ENCODE measurements at regions not wholly inside any gene's neighbourhood (a gene's known extent, or its start where the extent isn't known, plus 50 kb on each side); places are given as distances from the start of the nearest gene placed in this dataset.
A peak's percentile ranks its signal among the peaks of the same experiment; 100 is the strongest.

DNA sequence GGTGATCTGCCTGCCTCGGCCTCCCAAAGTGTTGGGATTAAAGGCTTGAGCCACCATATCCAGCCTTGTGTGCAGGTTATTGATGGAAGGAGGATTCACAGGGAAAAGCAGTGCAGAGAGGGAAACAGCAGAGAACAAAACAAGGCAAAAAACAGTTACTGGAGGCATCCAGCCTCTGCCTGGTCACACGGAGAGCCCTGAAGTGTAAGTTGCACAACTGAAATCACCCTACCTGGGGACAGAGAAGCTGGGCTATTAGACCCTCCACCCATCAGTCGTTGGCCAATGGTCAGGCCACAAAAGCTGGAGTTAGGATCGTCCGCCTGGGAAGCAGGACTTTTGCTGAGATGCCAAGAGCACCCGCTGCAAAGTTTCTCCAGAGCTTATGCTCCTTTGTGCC is 57.9 kb upstream of the BCO1 start:
- peak overlapping the region; percentile 94 for H3K4me2 ChIP-seq (ENCODE audit: insufficient read depth, insufficient read length, low read length)

More for the DNA sequence above, 57.9 kb upstream of the BCO1 start:
- whole genome bisulfite sequencing (ENCODE audit: extremely low coverage, insufficient read length, low lambda C conversion rate): no CpG with 5 or more reads among the region's 6 CpGs
- Histone ChIP-seq H4K20me1 (ENCODE audit: control insufficient read depth, insufficient read depth, insufficient read length) (no peaks in the 10 kb centered on the region), H4K91ac (ENCODE audit: insufficient read length, low read depth, low read length) (no peak overlapping the region), H3K9me3 (ENCODE audit: control insufficient read depth, low read depth, low read length) (no peaks in the 10 kb centered on the region), H3K79me2 (ENCODE audit: insufficient read depth, low read length) (no peaks in the 10 kb centered on the region), H3K79me1 (ENCODE audit: insufficient read depth, low read depth, low read length, poor library complexity, severe bottlenecking) (no peaks in the 10 kb centered on the region), H3K23ac (ENCODE audit: insufficient read length, low read depth, low read length) (no peak overlapping the region), H2BK15ac (ENCODE audit: low read depth, low read length) (peak overlapping the region; percentile 70; the same call in 1 of the 2 replicates), H2BK5ac (ENCODE audit: insufficient read length, low read length) (peak overlapping the region; percentile 41), H2BK12ac (ENCODE audit: insufficient read length, low read depth, low read length) (peak overlapping the region; percentile 98), H3K18ac (ENCODE audit: insufficient read length, low read depth, low read length) (peak overlapping the region; percentile 96), H4K5ac (ENCODE audit: insufficient read length, low read depth, low read length) (no peak overlapping the region), H3K4me1 (ENCODE audit: insufficient read depth, low read length) (peaks cover 5% of the 10 kb centered on the region; the same call in 1 of the 2 replicates), H3K23me2 (ENCODE audit: insufficient read length, low read depth, low read length, poor library complexity, severe bottlenecking) (peaks cover 6% of the 10 kb centered on the region), H3K14ac (ENCODE audit: insufficient read depth, low read length) (peak overlapping the region; percentile 92), H2AK5ac (ENCODE audit: insufficient read length, low read length) (no peak overlapping the region), H3K27me3 (ENCODE audit: insufficient read depth, low read length) (no peaks in the 10 kb centered on the region), H2BK120ac (ENCODE audit: low read depth, low read length, poor library complexity, severe bottlenecking) (no peak overlapping the region), H3T11ph (ENCODE audit: low read length) (no peak overlapping the region), H2BK20ac (ENCODE audit: low read depth, low read length, poor library complexity, severe bottlenecking) (no peak overlapping the region), H3K27ac (ENCODE audit: insufficient read length, low read depth, low read length) (peak overlapping the region; percentile 81), H3K56ac (ENCODE audit: insufficient read length, low read depth, low read length) (no peak overlapping the region), H3K9ac (ENCODE audit: extremely low read depth, insufficient read length, low read length) (peak overlapping the region; percentile 52), H3K4ac (ENCODE audit: low read depth, low read length) (no peak overlapping the region), H2AFZ (ENCODE audit: low read length) (no peak overlapping the region), H4K8ac (replicated peaks; ENCODE audit: insufficient read length, low read depth, low read length) (peak overlapping the region; percentile 48)
- DNase-seq: no peak
- peaks cover 22 to 24% of the 10 kb centered on the region in 2 experiments for H3K4me1 Mint-ChIP-seq
- H3K27ac Mint-ChIP-seq: peak overlapping the region; percentile 93 to 95 (median 93); a peak in 5 of 7 replicates
- H3K36me3 Mint-ChIP-seq (ENCODE audit: insufficient read depth in 1 of 3, low read depth in 3 of 3): no peaks in the 10 kb centered on the region
- no peaks in the 10 kb centered on the region; the same call in 1 of the 2 replicates for H3K27me3 Mint-ChIP-seq (ENCODE audit: low read depth)
- TF ChIP-seq, protein P1, sequence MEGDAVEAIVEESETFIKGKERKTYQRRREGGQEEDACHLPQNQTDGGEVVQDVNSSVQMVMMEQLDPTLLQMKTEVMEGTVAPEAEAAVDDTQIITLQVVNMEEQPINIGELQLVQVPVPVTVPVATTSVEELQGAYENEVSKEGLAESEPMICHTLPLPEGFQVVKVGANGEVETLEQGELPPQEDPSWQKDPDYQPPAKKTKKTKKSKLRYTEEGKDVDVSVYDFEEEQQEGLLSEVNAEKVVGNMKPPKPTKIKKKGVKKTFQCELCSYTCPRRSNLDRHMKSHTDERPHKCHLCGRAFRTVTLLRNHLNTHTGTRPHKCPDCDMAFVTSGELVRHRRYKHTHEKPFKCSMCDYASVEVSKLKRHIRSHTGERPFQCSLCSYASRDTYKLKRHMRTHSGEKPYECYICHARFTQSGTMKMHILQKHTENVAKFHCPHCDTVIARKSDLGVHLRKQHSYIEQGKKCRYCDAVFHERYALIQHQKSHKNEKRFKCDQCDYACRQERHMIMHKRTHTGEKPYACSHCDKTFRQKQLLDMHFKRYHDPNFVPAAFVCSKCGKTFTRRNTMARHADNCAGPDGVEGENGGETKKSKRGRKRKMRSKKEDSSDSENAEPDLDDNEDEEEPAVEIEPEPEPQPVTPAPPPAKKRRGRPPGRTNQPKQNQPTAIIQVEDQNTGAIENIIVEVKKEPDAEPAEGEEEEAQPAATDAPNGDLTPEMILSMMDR (conservative IDR thresholded peaks at IDR 0.05): no peak
- no peaks in the 10 kb centered on the region for H3K9me3 Mint-ChIP-seq
- H3K4me3 Mint-ChIP-seq: peak overlapping the region; percentile 43 to 72; a peak in 4 of 5 replicates

Measured in H9 (cell line).